C4-2B (cell line): ENCODE measurements at regions not wholly inside any gene's neighbourhood (a gene's known extent, or its start where the extent isn't known, plus 50 kb on each side); places are given as distances from the start of the nearest gene placed in this dataset.

Experiments used
- ZFX ChIP-seq: fragments of 450-650 bp; IDR thresholded peaks from 2 replicates; pipeline ENCODE4 v1.6.1; 2017
- TF ChIP-seq, protein P1 (sequence below): fragments of 450-650 bp; conservative IDR thresholded peaks from 2 replicates; pipeline ENCODE4 v1.5.1; 2017; ENCODE audit warnings: mild to moderate bottlenecking

- TF ChIP-seq, protein P1, sequence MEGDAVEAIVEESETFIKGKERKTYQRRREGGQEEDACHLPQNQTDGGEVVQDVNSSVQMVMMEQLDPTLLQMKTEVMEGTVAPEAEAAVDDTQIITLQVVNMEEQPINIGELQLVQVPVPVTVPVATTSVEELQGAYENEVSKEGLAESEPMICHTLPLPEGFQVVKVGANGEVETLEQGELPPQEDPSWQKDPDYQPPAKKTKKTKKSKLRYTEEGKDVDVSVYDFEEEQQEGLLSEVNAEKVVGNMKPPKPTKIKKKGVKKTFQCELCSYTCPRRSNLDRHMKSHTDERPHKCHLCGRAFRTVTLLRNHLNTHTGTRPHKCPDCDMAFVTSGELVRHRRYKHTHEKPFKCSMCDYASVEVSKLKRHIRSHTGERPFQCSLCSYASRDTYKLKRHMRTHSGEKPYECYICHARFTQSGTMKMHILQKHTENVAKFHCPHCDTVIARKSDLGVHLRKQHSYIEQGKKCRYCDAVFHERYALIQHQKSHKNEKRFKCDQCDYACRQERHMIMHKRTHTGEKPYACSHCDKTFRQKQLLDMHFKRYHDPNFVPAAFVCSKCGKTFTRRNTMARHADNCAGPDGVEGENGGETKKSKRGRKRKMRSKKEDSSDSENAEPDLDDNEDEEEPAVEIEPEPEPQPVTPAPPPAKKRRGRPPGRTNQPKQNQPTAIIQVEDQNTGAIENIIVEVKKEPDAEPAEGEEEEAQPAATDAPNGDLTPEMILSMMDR: no peak
- no peak for TF ChIP-seq ZFX
These were observed 50.4 kb upstream of the CLMN start for GRCh38 chr14:95370076-95370475.
